HG02759 (cell line): ENCODE measurements at regions not wholly inside any gene's neighbourhood (a gene's known extent, or its start where the extent isn't known, plus 50 kb on each side); places are given as distances from the start of the nearest gene placed in this dataset.

Experiments used
- ATAC-seq: cut with Tn5 transposase; IDR thresholded peaks from one replicate; pipeline ENCODE4 v1.9.1; 2021; ENCODE audit warnings: mild to moderate bottlenecking, moderate library complexity; ENCODE audit not compliant: unreplicated experiment

DNA sequence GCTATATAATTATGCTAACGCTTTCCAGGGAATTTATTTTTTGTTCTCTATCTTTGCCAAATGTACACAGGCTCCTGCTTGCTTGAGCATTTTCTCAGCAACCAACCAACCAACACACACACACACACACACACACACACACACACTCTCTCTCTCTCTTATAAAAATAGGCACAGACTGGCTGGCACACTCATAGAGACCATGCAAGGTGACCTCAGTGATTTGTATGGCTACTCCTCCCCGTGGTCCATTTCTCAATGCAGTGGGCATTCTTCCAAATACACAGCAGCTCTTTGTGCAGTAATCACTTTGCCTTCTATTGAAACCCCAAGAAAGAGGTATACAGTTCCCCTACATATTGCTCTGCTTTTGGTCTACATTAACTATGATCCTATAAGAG, 416.0 kb downstream of the MAN2A1 start:
- ATAC-seq: no peak

- no peak for ATAC-seq
Measured at GRCh38 chr5:110106750-110107149, 417.0 kb downstream of the MAN2A1 start.

DNA sequence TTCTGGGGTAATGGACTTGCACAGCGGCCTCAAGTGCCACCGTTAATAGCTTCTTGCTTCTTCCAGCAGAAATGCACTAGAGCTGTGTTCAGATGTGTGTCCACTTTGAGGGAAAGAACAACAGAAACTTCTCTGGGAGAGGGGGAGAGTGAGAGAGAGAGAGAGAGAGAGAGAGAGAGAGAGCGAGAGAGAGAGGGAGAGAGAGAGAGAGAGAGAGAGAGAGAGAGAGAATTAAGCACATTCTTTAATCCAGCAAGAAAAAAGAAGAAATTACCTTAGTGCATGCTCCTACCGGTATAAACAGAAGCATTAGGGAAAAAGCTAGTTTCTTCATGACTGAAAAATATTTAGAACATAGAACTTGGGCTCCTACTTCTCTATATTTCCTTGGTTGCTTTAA, 418.8 kb downstream of the MAN2A1 start:
- no peak for ATAC-seq

DNA sequence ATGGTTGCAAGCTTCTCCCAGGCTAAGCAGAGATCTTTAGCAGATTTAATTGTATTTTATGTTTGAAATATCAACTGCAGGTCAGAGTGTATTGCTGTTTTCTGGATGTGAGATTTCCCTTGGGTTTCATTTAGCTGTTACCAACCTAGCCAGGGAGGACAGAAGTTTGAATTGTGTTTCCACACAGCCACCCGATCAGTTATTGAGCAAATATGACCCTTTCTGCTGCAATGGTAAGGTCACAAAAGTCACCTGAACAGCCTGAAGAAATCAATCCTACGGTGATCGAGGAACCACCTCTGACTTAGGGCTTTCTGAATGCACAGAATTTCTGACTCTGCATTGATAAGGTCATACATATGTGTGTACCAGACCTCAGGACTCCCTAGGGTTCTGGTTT, 419.9 kb downstream of the MAN2A1 start:
- no peak for ATAC-seq

GRCh38 chr5:110112348-110112747, 422.6 kb downstream of the MAN2A1 start:
- ATAC-seq: no peak

- no peak for ATAC-seq
Measured at GRCh38 chr5:110115503-110115902, 425.8 kb downstream of the MAN2A1 start.

GRCh38 chr5:110116539-110116938, 426.8 kb downstream of the MAN2A1 start:
- no peak for ATAC-seq

DNA sequence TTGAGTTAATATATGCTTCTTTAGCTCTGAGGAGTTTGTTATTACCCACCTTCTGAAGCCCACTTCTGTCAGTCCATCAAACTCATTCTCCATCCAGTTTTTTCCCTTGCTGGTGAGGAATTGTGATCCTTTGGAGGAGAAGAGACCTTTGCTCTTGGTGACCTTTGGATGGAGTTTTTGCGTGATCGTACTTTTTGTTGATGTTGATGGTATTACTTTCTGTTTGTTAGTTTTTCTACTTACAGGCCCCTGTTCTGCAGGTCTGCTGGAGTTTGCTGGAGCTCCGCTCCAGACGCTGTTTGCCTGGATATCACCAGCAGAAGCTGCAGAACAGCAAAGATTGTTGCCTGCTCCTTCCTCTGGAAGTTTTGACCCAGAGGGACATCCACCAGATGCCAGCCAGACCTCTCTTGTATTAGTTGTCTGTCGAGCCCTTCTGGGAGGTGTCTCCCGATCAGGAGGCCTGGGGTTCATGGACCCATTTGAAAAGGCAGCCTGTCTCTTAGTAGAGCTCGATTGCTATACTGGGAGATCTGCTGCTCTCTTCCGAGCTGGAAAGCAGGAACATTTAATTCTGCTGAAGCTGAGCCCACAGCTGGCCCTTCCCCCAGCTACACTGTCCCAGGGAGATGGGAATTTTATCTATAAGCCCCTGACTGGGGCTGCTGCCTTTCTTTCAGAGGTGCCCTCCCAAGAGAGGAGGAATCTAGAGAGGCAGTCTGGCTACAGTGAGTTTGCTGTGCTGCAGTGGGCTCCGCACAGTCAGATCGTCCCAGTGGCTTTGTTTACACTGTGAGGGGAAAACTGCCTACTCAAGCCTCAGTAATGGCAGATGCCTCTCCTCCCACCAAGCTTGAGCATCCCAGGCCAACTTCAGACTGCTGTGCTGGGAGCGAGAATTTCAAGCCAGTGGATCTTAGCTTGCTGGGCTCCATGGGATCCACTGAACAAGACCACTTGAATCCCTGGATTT, 445.5 kb downstream of the MAN2A1 start:
- no peak for ATAC-seq

- no peak for ATAC-seq
Measured at GRCh38 chr5:110150199-110150598, 460.5 kb downstream of the MAN2A1 start.

DNA sequence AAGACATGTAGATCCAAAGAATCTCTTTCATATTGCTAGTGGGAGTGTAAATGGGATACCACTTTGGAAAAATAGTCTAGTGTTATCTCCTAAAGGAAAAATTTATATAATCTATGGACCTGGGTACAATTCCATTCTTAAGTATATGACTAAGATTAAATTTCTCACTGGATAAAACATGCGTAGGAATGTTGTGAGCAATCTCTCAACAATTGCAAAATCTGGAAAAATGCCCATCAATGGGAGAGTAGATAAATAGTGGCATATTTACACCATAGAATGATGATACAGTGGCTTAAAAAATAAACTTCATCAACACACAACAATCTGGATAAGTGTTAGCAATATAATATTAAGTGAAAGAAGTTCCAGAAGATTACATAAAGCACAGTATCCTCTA, 469.5 kb downstream of the MAN2A1 start:
- no peak for ATAC-seq

GRCh38 chr5:110161162-110161561, 471.4 kb downstream of the MAN2A1 start:
- no peak for ATAC-seq

DNA sequence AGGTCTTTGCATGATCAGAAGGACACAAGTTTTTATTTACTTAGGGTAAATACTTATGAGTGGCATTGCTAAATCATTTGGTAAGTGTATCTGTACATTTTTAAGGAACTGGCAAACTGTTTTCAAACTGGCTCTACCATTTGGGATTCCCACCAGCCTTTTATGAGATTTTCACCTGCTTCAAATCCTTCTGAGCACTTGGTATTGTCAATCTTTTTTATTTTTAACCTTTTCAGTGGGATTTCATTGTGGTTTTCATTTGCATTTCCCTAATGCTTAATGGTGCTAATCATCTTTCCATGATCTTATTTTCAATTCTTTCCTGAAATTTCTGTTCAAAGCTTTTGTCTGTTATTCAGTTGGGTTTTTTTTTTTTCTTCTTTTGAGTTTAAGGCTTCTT, 475.6 kb downstream of the MAN2A1 start:
- ATAC-seq: no peak

GRCh38 chr5:110167384-110167783, 477.7 kb downstream of the MAN2A1 start:
- ATAC-seq: no peak

DNA sequence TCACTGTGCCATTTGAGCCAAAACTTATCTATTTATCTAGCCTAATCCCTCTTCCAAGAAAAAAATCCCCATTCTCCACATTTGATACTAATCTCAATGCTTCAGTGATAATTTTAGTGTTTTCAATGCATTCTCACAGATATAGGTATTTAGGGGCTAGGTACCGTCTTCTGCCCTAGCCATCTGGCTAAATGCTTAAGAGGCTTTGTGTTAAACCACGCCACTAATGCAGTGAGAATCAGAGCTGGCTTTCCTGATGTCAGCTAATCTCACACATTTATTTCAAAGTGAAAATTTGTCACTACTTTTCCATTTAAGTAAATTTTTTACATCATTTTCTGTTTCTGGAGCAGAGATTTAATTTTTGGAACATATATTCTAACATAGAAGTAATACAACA, 479.7 kb downstream of the MAN2A1 start:
- ATAC-seq: no peak

DNA sequence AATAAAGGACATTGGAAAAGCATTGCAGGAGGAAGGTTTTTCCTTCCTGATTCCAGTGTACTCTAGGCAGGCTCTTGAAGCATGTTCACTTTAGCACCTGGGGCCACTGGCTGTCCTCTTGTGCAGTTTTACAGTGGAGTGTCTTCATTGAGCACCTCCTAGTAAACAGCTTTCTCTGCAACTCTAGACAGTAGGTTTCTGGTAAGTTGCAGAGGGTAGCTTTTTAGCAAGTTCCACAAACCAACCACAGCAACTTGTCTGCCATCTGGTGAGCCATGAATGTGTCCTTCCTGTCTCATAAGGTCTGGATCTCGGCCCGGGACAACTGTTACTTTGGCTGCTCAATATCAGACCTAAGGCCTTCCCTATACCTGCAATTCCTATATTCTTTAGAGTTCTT, 488.0 kb downstream of the MAN2A1 start:
- ATAC-seq: no peak

GRCh38 chr5:110179321-110179720, 489.6 kb downstream of the MAN2A1 start:
- no peak for ATAC-seq

DNA sequence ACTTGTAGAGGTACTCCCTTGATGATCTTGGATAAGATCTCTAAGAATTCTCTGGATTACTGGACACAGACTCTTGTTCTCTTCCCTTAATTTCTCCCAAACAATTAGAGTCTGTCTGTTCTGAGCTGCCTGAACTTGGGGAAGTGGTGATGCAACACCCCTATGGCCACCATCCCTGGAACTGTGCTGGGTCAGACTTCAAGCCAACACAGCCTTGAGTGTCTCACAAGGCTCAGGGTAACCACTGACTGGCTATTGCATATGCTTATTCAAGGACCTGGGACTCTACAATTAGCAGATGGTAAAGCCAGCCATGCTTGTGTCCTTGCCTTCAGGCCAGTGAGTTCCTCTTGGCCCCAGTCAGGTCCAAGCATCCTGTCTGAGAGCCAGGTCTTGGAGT, 504.5 kb downstream of the MAN2A1 start:
- ATAC-seq: no peak

DNA sequence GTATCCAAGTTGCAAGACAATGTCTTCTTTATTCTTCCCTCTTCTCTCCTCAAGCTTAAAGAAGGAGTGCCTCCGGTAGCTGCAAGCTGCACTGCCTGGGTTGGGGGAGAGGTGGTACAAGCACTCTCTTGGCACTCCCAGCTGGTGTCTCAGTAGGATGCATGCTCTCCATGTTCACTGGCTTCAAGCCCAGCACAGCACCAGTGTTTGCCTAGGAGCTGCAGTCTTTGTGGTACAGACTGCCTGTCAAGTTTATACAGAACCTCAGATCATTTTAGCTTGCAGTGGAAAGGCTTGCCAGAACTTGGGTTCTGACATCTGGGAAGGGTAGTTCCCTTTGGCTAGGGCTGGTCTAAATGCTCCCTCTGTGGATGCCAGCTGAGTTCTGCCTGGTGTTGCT, 505.6 kb downstream of the MAN2A1 start:
- ATAC-seq: no peak

DNA sequence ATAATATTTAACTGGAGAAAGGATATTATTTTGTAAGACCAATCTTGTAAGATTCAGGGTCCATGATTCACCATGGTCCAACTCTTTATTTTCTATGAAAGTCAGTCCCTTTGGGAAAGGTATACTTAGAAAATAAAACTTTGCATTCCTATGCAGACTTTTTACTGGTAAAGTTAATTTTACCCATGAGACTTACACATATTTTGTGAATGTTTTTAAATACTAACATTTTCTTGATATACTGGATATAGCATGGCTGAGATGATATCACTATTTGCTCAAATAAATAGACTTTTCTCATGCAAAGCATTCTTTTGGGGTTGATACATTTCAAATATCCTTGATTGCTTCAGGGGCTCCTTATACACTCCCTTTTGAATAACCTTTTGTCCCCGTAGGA, 512.1 kb downstream of the MAN2A1 start:
- ATAC-seq: no peak

- no peak for ATAC-seq
Measured at GRCh38 chr5:110203661-110204060, 513.9 kb downstream of the MAN2A1 start.

DNA sequence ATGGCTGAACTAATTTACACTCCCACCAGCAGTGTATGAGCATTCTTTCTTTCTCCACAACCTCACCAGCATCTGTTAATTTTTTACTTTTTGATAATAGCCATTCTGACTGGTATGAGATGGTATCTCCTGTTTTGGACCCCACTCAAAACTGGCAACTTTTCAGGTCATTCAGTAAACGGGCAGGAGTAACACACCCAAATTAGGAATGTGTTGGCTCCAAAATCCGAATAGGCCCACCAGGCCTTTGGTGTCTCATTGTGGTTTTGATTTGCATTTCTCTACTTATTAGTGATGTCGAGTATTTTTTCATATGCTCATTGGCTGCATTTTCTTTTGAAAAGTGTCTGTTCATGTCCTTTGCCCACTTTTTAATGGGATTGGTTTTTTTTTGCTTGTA, 517.1 kb downstream of the TMEM232 start:
- ATAC-seq: no peak

GRCh38 chr5:110218981-110219380, 507.5 kb downstream of the TMEM232 start:
- ATAC-seq: no peak

DNA sequence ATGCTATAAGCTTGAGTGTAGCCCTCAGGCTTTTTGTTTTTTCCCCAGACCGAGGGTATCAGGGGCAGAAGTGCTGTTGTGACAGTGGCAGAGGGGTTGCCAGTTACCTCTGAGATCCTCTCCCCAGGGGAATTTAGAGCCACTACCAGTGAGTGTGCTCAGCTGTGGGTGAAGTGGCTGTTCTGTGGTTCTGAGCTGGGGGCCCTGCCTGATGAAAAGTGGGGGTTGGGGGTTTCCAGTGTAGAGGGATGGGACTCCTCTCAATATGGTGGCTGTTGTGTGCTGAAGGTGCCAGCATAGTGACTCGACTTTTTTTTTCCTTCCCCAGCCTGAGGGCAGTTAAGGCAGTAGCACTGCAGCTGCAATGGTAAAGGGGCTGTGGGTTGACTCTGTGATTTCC, 506.7 kb downstream of the TMEM232 start:
- ATAC-seq: no peak
